H1 (cell line): ENCODE measurements at regions not wholly inside any gene's neighbourhood (a gene's known extent, or its start where the extent isn't known, plus 50 kb on each side); places are given as distances from the start of the nearest gene placed in this dataset.

Experiments
- CTCF ChIA-PET: fragments of 300-600 bp; sonication (Branson Sonifier 250); formaldehyde crosslinking; loops from one replicate; lab custom pipeline; 2021; ENCODE audit not compliant: partially characterized antibody; lab: Charles Lee
- POLR2A ChIA-PET: fragments of 300-600 bp; sonication (Branson Sonifier 250); formaldehyde crosslinking; loops from one replicate; lab custom pipeline; 2021; ENCODE audit warnings: inconsistent platforms; ENCODE audit not compliant: partially characterized antibody; lab: Charles Lee
- DNase-seq, 2 experiments: peaks; one replicate each; pipeline versions ENCODE4 v3.0.0 to v3.0.0-alpha.2; 2010 to 2022; ENCODE audit warnings: low spot score in 2 of 2, low read depth in 1 of 2, mixed read lengths in 1 of 2
- FAIRE-seq: peaks from 2 replicates; lab custom pipeline; 2011; peaks lifted over from hg19 to GRCh38; lab: Jason Lieb, UNC
- H2AFZ ChIP-seq: 2 replicates; pipeline ENCODE4 v1.8.1; 2012; ENCODE audit warnings: low read length, inconsistent platforms
- H2AK5ac ChIP-seq: 2 replicates; pipeline ENCODE4 v1.6.1; 2013; ENCODE audit warnings: low read depth, low read length
- H2BK120ac ChIP-seq: replicated peaks from 2 replicates; pipeline ENCODE3; 2013; ENCODE audit warnings: low read depth, low read length, inconsistent platforms
- H2BK12ac ChIP-seq: 2 replicates; pipeline ENCODE4 v1.6.1; 2013; ENCODE audit warnings: low read depth, low read length
- H2BK15ac ChIP-seq: 2 replicates; pipeline ENCODE4 v1.6.1; 2013; ENCODE audit warnings: low read length
- H2BK20ac ChIP-seq: 2 replicates; pipeline ENCODE4 v1.6.1; 2013; ENCODE audit warnings: low read length
- H2BK5ac ChIP-seq: 2 replicates; pipeline ENCODE4 v1.6.1; 2013; ENCODE audit warnings: low read depth, low read length
- H3K14ac ChIP-seq: 2 replicates; pipeline ENCODE4 v1.6.1; 2013; ENCODE audit warnings: inconsistent platforms; ENCODE audit not compliant: insufficient read length
- H3K18ac ChIP-seq: 2 replicates; pipeline ENCODE4 v1.6.1; 2013; ENCODE audit warnings: low read length; ENCODE audit errors: extremely low read depth
- H3K23ac ChIP-seq: 2 replicates; pipeline ENCODE4 v1.6.1; 2013; ENCODE audit warnings: inconsistent platforms; ENCODE audit not compliant: insufficient read length
- H3K23me2 ChIP-seq: 2 replicates; pipeline ENCODE4 v1.6.1; 2013; ENCODE audit warnings: low read depth, low read length
- H3K27ac ChIP-seq: 2 replicates; pipeline ENCODE4 v1.6.1; 2011; ENCODE audit warnings: low read depth, low read length, inconsistent platforms
- H3K27me3 ChIP-seq, 4 experiments: replicated peaks in 1 of 4; 1 replicate in 1 of 4; 2 replicates in 3 of 4; pipeline versions ENCODE4 v1.6.1 to v1.8.1; 2011 to 2013; ENCODE audit warnings: low read length in 3 of 4, mild to moderate bottlenecking in 3 of 4, inconsistent platforms in 2 of 4, mixed read lengths in 2 of 4, moderate library complexity in 1 of 4; ENCODE audit not compliant: control insufficient read depth in 3 of 4, insufficient read depth in 3 of 4; ENCODE audit errors: extremely low read depth in 1 of 4
- H3K36me3 ChIP-seq, 4 experiments: 2 replicates each; pipeline versions ENCODE4 v1.6.1 to v1.8.1; 2011 to 2013; ENCODE audit warnings: mild to moderate bottlenecking in 4 of 4, low read length in 3 of 4, moderate library complexity in 2 of 4, control low read depth in 1 of 4, inconsistent platforms in 1 of 4; ENCODE audit not compliant: insufficient read depth in 4 of 4, control insufficient read depth in 2 of 4
- H3K4ac ChIP-seq: replicated peaks from 2 replicates; pipeline ENCODE3; 2013; ENCODE audit warnings: low read length, low read depth, mixed read lengths, inconsistent platforms; ENCODE audit not compliant: insufficient read length
- H3K4me1 ChIP-seq, 4 experiments: replicated peaks in 1 of 4; 1 replicate in 1 of 4; 2 replicates in 3 of 4; pipeline versions ENCODE4 v1.6.1 to v1.8.1; 2011 to 2013; ENCODE audit warnings: low read length in 3 of 4, inconsistent platforms in 2 of 4, mixed read lengths in 1 of 4; ENCODE audit not compliant: insufficient read depth in 4 of 4, control insufficient read depth in 3 of 4
- H3K4me2 ChIP-seq, 2 experiments: 2 replicates each; pipeline versions ENCODE4 v1.6.1 to v1.8.1; 2011 to 2013; ENCODE audit warnings: low read depth in 2 of 2, low read length in 2 of 2, control low read depth in 1 of 2, inconsistent platforms in 1 of 2, mild to moderate bottlenecking in 1 of 2; ENCODE audit not compliant: insufficient read depth in 1 of 2
- H3K4me3 ChIP-seq, 4 experiments: fragments of 200-600, 300-600 bp in 1 of 4; sonication (generic), shearing (Covaris generic), sonication (Bioruptor Twin) in 1 of 4; 2 replicates each; pipeline versions ENCODE4 v1.5.1 to v1.8.1; 2011 to 2016; ENCODE audit warnings: low read length in 4 of 4, low read depth in 3 of 4, control low read depth in 2 of 4, inconsistent platforms in 2 of 4, mild to moderate bottlenecking in 2 of 4, mixed read lengths in 1 of 4, moderate library complexity in 1 of 4; ENCODE audit not compliant: insufficient read depth in 2 of 4; ENCODE audit errors: extremely low read depth in 1 of 4
- H3K56ac ChIP-seq: replicated peaks from 2 replicates; pipeline ENCODE3; 2013; ENCODE audit warnings: low read depth, mild to moderate bottlenecking, mixed read lengths, low read length, inconsistent platforms; ENCODE audit not compliant: insufficient read length
- H3K79me1 ChIP-seq: 2 replicates; pipeline ENCODE4 v1.6.1; 2013; ENCODE audit warnings: low read depth, low read length, control low read depth
- H3K79me2 ChIP-seq, 2 experiments: 2 replicates each; pipeline versions ENCODE4 v1.6.1 to v1.8.1; 2012 to 2013; ENCODE audit warnings: low read length in 2 of 2, mild to moderate bottlenecking in 2 of 2, inconsistent platforms in 1 of 2; ENCODE audit not compliant: insufficient read depth in 2 of 2, control insufficient read depth in 1 of 2
- H3K9ac ChIP-seq, 4 experiments: replicated peaks in 1 of 4; 1 replicate in 1 of 4; 2 replicates in 3 of 4; pipeline versions ENCODE4 v1.6.1 to v1.8.1; 2011 to 2013; ENCODE audit warnings: low read depth in 3 of 4, low read length in 3 of 4, control low read depth in 2 of 4, mild to moderate bottlenecking in 2 of 4, moderate library complexity in 2 of 4, inconsistent platforms in 1 of 4; ENCODE audit errors: extremely low read depth in 1 of 4
- H3K9me3 ChIP-seq, 2 experiments: 2 replicates each; pipeline versions ENCODE4 v1.6.1 to v1.8.1; 2012 to 2013; ENCODE audit warnings: mild to moderate bottlenecking in 2 of 2, moderate library complexity in 2 of 2, control low read depth in 1 of 2, inconsistent platforms in 1 of 2, low read depth in 1 of 2, low read length in 1 of 2, mixed read lengths in 1 of 2; ENCODE audit not compliant: insufficient read depth in 2 of 2
- H4K20me1 ChIP-seq, 2 experiments: replicated peaks in 1 of 2; 2 replicates each; pipeline versions ENCODE3 to v1.8.1; 2011 to 2013; ENCODE audit warnings: inconsistent platforms in 2 of 2, low read length in 2 of 2, mild to moderate bottlenecking in 1 of 2; ENCODE audit not compliant: insufficient read depth in 2 of 2, control insufficient read depth in 1 of 2
- H4K5ac ChIP-seq: 2 replicates; pipeline ENCODE4 v1.6.1; 2013; ENCODE audit warnings: low read length, low read depth, mixed read lengths, inconsistent platforms; ENCODE audit not compliant: insufficient read length
- H4K8ac ChIP-seq: 2 replicates; pipeline ENCODE4 v1.8.0; 2013; ENCODE audit warnings: mild to moderate bottlenecking, moderate library complexity, low read length, inconsistent platforms; ENCODE audit not compliant: insufficient read depth; ENCODE audit errors: extremely low read depth
- H4K91ac ChIP-seq: replicated peaks from 2 replicates; pipeline ENCODE3; 2013; ENCODE audit warnings: low read length, mixed read lengths, inconsistent platforms; ENCODE audit not compliant: insufficient read length
- CBX5 ChIP-seq: fragments of 300-800, 300-1000 bp; sonication (generic); IDR thresholded peaks from 2 replicates; pipeline ENCODE4 v1.7.1; 2016; ENCODE audit warnings: antibody characterized with exemption, low read length, low read depth
- JUND ChIP-seq: IDR thresholded peaks from 2 replicates; pipeline ENCODE4 v1.6.1; 2011; ENCODE audit warnings: mild to moderate bottlenecking, improper control_type of control experiment, low read length
- PHF8 ChIP-seq: fragments of 200-600 bp; sonication (generic); conservative IDR thresholded peaks from 2 replicates; pipeline ENCODE4 v1.7.1; 2012; ENCODE audit warnings: low read depth, mild to moderate bottlenecking, inconsistent platforms, low read length, moderate library complexity
- RXRA ChIP-seq: IDR thresholded peaks from 2 replicates; pipeline ENCODE4 v1.6.1; 2011; ENCODE audit warnings: low read depth, mild to moderate bottlenecking, low read length, moderate library complexity; ENCODE audit not compliant: insufficient read depth
- SP1 ChIP-seq: IDR thresholded peaks from 2 replicates; pipeline ENCODE4 v1.6.1; 2011; ENCODE audit warnings: low read depth, low read length
- TAF1 ChIP-seq: IDR thresholded peaks from 2 replicates; pipeline ENCODE4 v1.6.1; 2011; ENCODE audit warnings: mild to moderate bottlenecking, low read depth, low read length
- WGBS, 2 experiments: shearing (Covaris generic) in 1 of 2; methylation state at CpG; one replicate each; pipeline versions ENCODE4 v1.1.6 to v1.1.7; 2013 to 2015; ENCODE audit warnings: low lambda C conversion rate in 2 of 2, mixed read lengths in 2 of 2, inconsistent platforms in 1 of 2, low coverage in 1 of 2, missing lambda C conversion rate in 1 of 2; ENCODE audit not compliant: insufficient replicate concordance in 2 of 2, insufficient coverage in 1 of 2, insufficient read length in 1 of 2; ENCODE audit errors: extremely low coverage in 1 of 2, missing lambda C conversion rate in 1 of 2; 5-methylcytosine and 5-hydroxymethylcytosine counted together

- no peak overlapping the region for H3K23ac ChIP-seq
- no peak overlapping the region for H2BK120ac ChIP-seq
- H3K9ac ChIP-seq: no peak overlapping the region
- FAIRE-seq: no peak
- H4K8ac ChIP-seq: no peak overlapping the region
- no peak overlapping the region for H2BK12ac ChIP-seq
- H3K18ac ChIP-seq: no peak overlapping the region
- H3K9me3 ChIP-seq: no peaks in the 10 kb centered on the region
- no peak overlapping the region for H3K4me2 ChIP-seq
- no peaks in the 10 kb centered on the region for H4K20me1 ChIP-seq
- CTCF ChIA-PET: interaction anchor here (2.5 kb wide), 1 partner anchor 13 kb away, joined by 11 read pairs; no protein-coding TSS in a partner anchor
- no peaks in the 10 kb centered on the region for H3K79me1 ChIP-seq
- H3K56ac ChIP-seq: no peak overlapping the region
- H2BK20ac ChIP-seq: no peak overlapping the region
- no peaks in the 10 kb centered on the region for H3K27me3 ChIP-seq
- no peak overlapping the region for H2BK15ac ChIP-seq
- no peak overlapping the region for H3K27ac ChIP-seq
- POLR2A ChIA-PET: no interaction called here
- no peaks in the 10 kb centered on the region for H3K79me2 ChIP-seq
- no peak overlapping the region for H3K14ac ChIP-seq
- no peaks in the 10 kb centered on the region for H3K36me3 ChIP-seq
- peaks cover 0 to 1% (median 0%) of the 10 kb centered on the region in 4 experiments; a peak in 1 of 7 replicates for H3K4me1 ChIP-seq
- H2BK5ac ChIP-seq: no peak overlapping the region
- 91% methylated on average over 8 of the region's 8 CpGs; no CpG with 5 or more reads in 1 of the 2 experiments for WGBS, 2 experiments
- H4K91ac ChIP-seq: no peak overlapping the region
- no peak overlapping the region for H2AFZ ChIP-seq
- no peak overlapping the region for H2AK5ac ChIP-seq
- H3K23me2 ChIP-seq: no peaks in the 10 kb centered on the region
- no peak overlapping the region for H3K4me3 ChIP-seq
- no peak overlapping the region for H4K5ac ChIP-seq
- no peak for DNase-seq
- H3K4ac ChIP-seq: no peak overlapping the region
- TF ChIP-seq CBX5 (no peak), RXRA (no peak), JUND (no peak), SP1 (no peak), TAF1 (no peak), PHF8 (no peak)
These were observed 814.2 kb upstream of the SLITRK5 start for GRCh38 chr13:86856991-86857390.
